BE2C (cell line): ENCODE measurements at regions not wholly inside any gene's neighbourhood (a gene's known extent, or its start where the extent isn't known, plus 50 kb on each side); places are given as distances from the start of the nearest gene placed in this dataset.

Source experiments
- DNase-seq: peaks from one replicate; pipeline ENCODE4 v3.0.0-alpha.2; 2020
- H3K27me3 ChIP-seq: fragments of 250-450 bp; sonication (Bioruptor Pico); 2 replicates; pipeline ENCODE4 v1.5.1; 2020; ENCODE audit warnings: mild to moderate bottlenecking
- H3K36me3 ChIP-seq: fragments of 250-450 bp; sonication (Bioruptor Pico); 2 replicates; pipeline ENCODE4 v1.5.1; 2020; ENCODE audit warnings: mild to moderate bottlenecking
- H3K4me1 ChIP-seq: fragments of 250-450 bp; sonication (Bioruptor Pico); 2 replicates; pipeline ENCODE4 v1.5.1; 2020
- H3K4me3 ChIP-seq: 2 replicates; pipeline ENCODE4 v1.5.1; 2011; ENCODE audit warnings: low read depth, low read length
- H3K9me3 ChIP-seq: fragments of 250-450 bp; sonication (Bioruptor Pico); 2 replicates; pipeline ENCODE4 v1.5.1; 2020
- CTCF ChIP-seq: IDR thresholded peaks from 2 replicates; pipeline ENCODE4 v1.5.1; 2012; ENCODE audit warnings: mild to moderate bottlenecking, low read depth, low read length

- no peak for DNase-seq
- no peak for TF ChIP-seq CTCF
- Histone ChIP-seq H3K4me1 (no peaks in the 10 kb centered on the region), H3K9me3 (no peaks in the 10 kb centered on the region), H3K27me3 (no peaks in the 10 kb centered on the region), H3K4me3 (no peak overlapping the region), H3K36me3 (no peaks in the 10 kb centered on the region)
Observed at GRCh38 chr10:3248526-3249306, 76.1 kb upstream of the PITRM1 start.

DNA sequence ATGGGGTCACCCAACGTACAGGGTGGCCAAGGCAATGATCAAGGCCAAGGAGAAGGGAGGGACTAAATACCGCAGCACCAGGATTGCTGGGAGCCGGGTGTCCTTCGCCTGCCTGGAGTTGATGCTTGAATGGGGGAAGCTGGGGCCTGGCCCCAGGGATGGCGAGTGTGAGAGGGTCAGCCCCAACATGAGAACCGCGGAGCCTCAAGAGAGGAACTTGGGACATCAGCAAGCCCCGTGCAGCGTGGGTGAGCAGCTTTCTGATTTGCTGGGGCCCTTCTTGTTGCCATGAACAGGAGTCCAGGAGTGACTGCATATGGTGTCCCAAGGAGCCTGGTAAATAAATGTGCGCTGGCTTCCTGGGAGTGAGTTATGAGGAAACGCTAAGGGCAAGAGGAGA, 72.8 kb upstream of the PITRM1 start:
- Histone ChIP-seq H3K9me3 (no peaks in the 10 kb centered on the region), H3K4me3 (no peak overlapping the region), H3K36me3 (no peaks in the 10 kb centered on the region), H3K27me3 (no peaks in the 10 kb centered on the region), H3K4me1 (no peaks in the 10 kb centered on the region)
- no peak for TF ChIP-seq CTCF
- DNase-seq: no peak

GRCh38 chr10:3241967-3242650, 69.5 kb upstream of the PITRM1 start:
- no peaks in the 10 kb centered on the region for H3K36me3 ChIP-seq
- H3K4me3 ChIP-seq: no peak overlapping the region
- no peaks in the 10 kb centered on the region for H3K4me1 ChIP-seq
- no peaks in the 10 kb centered on the region for H3K27me3 ChIP-seq
- TF ChIP-seq CTCF: no peak
- no peaks in the 10 kb centered on the region for H3K9me3 ChIP-seq
- no peak for DNase-seq

DNA sequence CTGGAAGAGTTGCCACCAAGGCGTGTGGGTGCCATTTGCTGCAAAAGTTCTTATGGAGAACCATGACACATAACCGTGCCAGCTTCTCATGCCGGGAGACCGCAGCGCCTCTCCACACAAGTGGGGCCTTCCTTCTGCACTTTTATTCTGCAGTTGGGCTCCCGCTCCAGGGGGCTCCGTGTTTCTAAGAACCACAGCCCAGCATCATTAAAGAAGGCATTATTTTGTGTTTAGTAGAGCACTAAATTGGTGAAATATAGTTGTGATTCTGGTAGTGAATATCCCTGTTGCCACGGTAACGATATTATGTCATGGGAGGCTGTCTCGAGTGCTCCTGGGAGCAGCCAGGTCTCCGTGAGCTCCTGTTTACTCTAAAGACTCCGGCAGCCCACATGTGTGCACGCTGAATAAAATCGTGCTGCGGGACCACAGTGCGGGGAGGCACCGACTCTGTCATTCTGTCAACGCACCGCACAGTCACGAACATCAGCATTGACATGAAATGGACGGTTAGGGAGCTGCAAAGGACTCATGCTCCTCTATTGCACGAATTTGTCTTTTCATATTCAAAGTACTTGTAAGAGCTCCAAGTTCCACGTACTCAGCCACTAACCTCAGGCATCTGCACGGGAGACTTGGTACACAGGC, 68.8 kb upstream of the PITRM1 start:
- DNase-seq: no peak
- no peak overlapping the region for H3K4me3 ChIP-seq
- no peaks in the 10 kb centered on the region for H3K9me3 ChIP-seq
- no peaks in the 10 kb centered on the region for H3K36me3 ChIP-seq
- TF ChIP-seq CTCF: no peak
- H3K27me3 ChIP-seq: no peaks in the 10 kb centered on the region
- no peaks in the 10 kb centered on the region for H3K4me1 ChIP-seq

DNA sequence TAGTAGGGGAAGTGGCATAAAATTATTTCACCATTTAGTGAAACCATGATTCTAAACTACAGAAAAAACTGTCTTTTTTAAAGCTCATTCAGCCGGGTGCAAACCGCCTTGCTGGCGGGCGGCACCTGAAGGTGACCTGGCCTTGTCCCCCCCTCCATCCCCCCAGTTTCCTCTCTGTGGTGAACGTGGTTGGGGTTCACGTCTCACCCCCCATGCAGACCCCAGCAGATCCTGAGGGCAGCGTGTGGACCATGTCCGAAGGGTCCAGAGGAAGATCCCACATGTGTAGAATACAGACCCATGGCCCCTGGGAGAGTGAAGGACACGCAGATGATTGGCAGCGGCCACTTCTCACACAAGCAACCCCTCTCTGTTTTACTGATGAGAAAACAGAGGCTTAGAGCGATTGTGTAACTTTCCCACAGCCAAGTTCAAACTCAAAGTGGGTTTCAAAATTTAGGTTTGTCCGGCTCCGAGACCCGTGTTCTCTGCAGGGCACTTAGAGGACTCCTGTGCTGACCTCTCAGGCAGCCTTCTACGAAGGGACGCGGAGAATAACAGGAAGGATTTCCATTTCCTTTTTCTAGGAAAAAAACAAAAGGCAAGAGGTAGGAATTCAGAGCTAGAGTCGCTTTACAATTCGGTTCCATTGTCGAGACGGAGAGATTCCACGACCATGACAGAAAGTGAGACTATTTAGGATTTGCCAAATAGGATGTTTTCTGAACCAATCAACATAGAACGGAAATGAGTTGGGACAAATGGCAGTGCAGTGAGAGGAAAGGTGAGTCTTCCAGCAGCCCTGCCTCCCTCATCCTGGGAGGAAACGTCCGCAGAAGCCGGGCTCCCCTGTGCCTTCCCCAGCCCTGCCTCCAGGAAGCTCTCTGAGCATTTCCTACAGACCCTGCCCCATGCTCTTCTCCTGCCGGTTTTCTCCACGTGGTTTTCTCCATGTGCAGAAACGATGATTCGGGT, 67.6 kb upstream of the PITRM1 start:
- Histone ChIP-seq H3K9me3 (no peaks in the 10 kb centered on the region), H3K4me1 (no peaks in the 10 kb centered on the region), H3K36me3 (no peaks in the 10 kb centered on the region), H3K4me3 (no peak overlapping the region), H3K27me3 (no peaks in the 10 kb centered on the region)
- DNase-seq: no peak
- no peak for TF ChIP-seq CTCF
